WERI-Rb-1 (cell line): ENCODE measurements at regions not wholly inside any gene's neighbourhood (a gene's known extent, or its start where the extent isn't known, plus 50 kb on each side); places are given as distances from the start of the nearest gene placed in this dataset.

Experiments used
- DNase-seq: peaks from one replicate; pipeline ENCODE4 v3.0.0-alpha.2; 2020
- H3K27ac ChIP-seq: fragments of 250-450 bp; sonication (Bioruptor Pico); 2 replicates; pipeline ENCODE4 v1.5.1; 2020; ENCODE audit warnings: mild to moderate bottlenecking, moderate library complexity
- H3K27me3 ChIP-seq: fragments of 250-450 bp; sonication (Bioruptor Pico); 2 replicates; pipeline ENCODE4 v1.5.1; 2021; ENCODE audit warnings: mild to moderate bottlenecking, low read depth, moderate library complexity; ENCODE audit not compliant: insufficient read depth, severe bottlenecking
- H3K36me3 ChIP-seq: fragments of 250-450 bp; sonication (Bioruptor Pico); 2 replicates; pipeline ENCODE4 v1.5.1; 2020; ENCODE audit warnings: mild to moderate bottlenecking, moderate library complexity
- H3K4me3 ChIP-seq: 2 replicates; pipeline ENCODE4 v1.5.1; 2011; ENCODE audit warnings: low read depth, mild to moderate bottlenecking, control low read depth, low read length
- H3K9me3 ChIP-seq: fragments of 250-450 bp; sonication (Bioruptor Pico); 2 replicates; pipeline ENCODE4 v1.5.1; 2021; ENCODE audit warnings: mild to moderate bottlenecking, moderate library complexity; ENCODE audit not compliant: severe bottlenecking
- TF ChIP-seq, protein P1 (sequence below): IDR thresholded peaks from 2 replicates; pipeline ENCODE4 v1.5.1; 2011; ENCODE audit warnings: low read depth, mild to moderate bottlenecking, control low read depth, inconsistent platforms, low read length

DNA sequence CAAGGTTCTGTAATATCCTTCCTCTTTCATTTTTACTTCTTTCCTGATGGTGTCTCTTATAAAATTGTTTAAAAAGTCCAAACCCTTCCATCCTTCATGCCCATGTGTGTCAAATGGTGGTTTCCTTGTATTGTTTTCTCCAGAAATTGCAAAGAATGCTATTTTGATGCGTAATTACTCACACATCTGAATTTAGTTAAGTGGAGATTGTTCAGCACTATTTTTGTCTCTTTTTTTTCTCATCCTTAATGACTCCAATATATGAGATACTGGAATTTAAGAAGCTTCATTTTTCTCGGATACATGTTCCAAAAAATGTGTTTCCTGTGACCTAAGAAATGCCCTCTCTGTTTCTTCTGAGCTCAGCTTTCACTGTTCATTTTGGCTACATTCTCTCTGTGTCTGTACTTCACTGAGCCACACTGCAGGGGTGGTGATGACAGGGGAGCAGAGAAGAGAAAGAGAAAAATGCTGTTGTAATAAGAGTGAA, 799.8 kb downstream of the DIPK2A start:
- H3K27me3 ChIP-seq, result no peaks in the 10 kb centered on the region
- H3K36me3 ChIP-seq, result no peaks in the 10 kb centered on the region
- H3K9me3 ChIP-seq, result no peaks in the 10 kb centered on the region
- no peak overlapping the region for H3K27ac ChIP-seq
- H3K4me3 ChIP-seq, result no peak overlapping the region
- TF ChIP-seq, protein P1, sequence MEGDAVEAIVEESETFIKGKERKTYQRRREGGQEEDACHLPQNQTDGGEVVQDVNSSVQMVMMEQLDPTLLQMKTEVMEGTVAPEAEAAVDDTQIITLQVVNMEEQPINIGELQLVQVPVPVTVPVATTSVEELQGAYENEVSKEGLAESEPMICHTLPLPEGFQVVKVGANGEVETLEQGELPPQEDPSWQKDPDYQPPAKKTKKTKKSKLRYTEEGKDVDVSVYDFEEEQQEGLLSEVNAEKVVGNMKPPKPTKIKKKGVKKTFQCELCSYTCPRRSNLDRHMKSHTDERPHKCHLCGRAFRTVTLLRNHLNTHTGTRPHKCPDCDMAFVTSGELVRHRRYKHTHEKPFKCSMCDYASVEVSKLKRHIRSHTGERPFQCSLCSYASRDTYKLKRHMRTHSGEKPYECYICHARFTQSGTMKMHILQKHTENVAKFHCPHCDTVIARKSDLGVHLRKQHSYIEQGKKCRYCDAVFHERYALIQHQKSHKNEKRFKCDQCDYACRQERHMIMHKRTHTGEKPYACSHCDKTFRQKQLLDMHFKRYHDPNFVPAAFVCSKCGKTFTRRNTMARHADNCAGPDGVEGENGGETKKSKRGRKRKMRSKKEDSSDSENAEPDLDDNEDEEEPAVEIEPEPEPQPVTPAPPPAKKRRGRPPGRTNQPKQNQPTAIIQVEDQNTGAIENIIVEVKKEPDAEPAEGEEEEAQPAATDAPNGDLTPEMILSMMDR, result no peak
- no peak for DNase-seq

DNA sequence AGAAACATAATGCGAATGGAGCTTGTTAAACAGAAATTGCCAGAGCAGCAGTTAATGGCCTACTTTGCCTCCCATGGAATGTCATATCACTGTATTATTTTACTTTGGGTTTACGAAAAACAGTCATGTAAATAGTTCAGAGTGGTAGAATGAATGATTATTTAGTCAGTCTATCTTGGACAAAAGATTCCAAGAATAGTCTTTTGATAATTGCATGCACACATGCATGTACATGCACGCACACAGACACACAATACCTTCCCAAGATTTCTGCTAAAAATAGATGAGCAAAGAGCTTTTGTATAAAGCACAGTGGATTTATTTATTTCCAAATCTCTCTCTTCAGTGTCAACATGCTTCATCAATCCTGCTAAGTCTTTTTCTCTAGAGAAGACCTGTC, 800.7 kb downstream of the DIPK2A start:
- DNase-seq, result no peak
- Histone ChIP-seq H3K9me3 (no peaks in the 10 kb centered on the region), H3K27ac (no peak overlapping the region), H3K4me3 (no peak overlapping the region), H3K27me3 (no peaks in the 10 kb centered on the region), H3K36me3 (no peaks in the 10 kb centered on the region)
- TF ChIP-seq, protein P1, result no peak

DNA sequence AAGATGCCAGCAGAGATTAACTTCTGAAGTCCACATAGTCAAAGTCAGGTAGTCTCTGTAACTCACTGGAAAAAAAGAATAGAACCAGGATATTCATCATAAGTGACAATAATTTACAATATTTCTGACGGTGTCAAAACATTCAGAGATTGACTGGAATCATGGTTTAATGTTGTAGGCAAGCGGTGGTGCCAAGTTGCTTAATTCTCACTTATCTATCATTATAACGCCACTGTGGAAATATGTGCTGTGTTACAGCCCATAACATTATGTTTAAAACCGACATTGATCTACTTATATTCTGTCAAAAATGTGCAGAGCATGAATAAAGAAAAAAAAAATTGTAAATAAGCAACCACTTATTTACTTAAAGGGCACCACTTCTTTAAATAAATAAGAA, 801.7 kb downstream of the DIPK2A start:
- Histone ChIP-seq H3K27ac (no peak overlapping the region), H3K36me3 (no peaks in the 10 kb centered on the region), H3K27me3 (no peaks in the 10 kb centered on the region), H3K9me3 (no peaks in the 10 kb centered on the region), H3K4me3 (no peak overlapping the region)
- DNase-seq, result no peak
- TF ChIP-seq, protein P1, result no peak

DNA sequence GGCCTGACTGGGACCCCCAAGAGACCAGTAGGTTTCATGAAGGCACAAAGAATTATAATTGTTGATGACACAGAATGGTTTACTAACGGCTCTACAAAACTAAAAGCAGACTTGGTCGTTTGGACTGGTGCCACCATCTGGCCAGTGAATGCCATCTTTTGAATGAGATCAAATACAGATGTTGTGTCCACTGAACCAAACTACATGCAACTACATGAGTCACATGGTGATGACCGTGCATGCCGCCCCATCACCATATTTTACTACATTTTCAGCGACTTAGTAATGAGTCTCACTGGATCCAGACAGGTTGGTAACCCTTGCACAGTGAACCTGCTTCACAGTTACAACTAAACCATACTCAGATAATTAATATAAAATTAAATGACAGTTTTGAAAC, 803.3 kb downstream of the DIPK2A start:
- no peak for DNase-seq
- Histone ChIP-seq H3K27me3 (no peaks in the 10 kb centered on the region), H3K27ac (no peak overlapping the region), H3K4me3 (no peak overlapping the region), H3K36me3 (no peaks in the 10 kb centered on the region), H3K9me3 (no peaks in the 10 kb centered on the region)
- TF ChIP-seq, protein P1, result no peak

DNA sequence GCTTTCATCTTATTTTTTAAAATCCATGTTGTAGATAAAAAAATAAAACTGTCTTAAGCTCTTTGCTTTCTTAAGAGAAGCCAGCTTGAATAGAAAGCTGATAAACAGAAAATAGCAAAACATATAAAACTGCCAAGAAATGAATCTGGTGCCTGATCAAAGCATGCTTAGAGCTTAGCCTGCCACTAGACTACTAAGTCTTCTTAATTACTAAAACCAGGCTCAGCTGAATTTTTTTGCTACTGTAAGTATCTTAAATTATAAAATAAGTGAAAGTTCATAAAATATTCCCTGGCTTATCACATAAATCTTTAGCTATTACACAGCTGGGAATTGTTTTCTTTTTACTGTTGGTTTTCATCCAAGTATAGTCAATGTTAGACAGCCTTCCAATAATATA, 803.9 kb downstream of the DIPK2A start:
- H3K9me3 ChIP-seq, result no peaks in the 10 kb centered on the region

DNA sequence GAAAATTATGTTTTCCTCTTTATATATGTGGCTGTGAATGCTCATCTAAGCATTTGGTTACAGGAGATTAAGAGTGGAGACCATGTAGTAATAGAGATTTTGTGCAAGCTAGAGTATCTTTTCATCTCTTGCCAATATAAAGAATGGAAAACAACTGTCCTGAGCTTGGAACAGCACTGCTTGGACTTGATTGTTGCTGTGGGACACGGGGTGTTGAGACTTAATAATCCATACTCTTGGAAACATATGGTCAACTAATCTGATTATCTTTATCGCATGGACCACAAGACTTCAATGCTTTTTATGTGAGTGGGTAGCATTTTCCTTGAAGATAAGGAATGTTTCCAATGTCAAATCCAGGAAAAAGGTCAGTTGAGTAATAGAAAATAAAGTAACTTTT, 806.3 kb downstream of the DIPK2A start:
- H3K27me3 ChIP-seq, result no peaks in the 10 kb centered on the region
- DNase-seq, result peak; percentile 32
- H3K36me3 ChIP-seq, result no peaks in the 10 kb centered on the region
- TF ChIP-seq, protein P1, result no peak
- H3K27ac ChIP-seq, result no peak overlapping the region; the same call in 1 of the 2 replicates
- H3K4me3 ChIP-seq, result no peak overlapping the region
- H3K9me3 ChIP-seq, result no peaks in the 10 kb centered on the region

More for the DNA sequence above, 803.9 kb downstream of the DIPK2A start:
- TF ChIP-seq, protein P1, result no peak
- Histone ChIP-seq H3K27ac (no peak overlapping the region), H3K36me3 (no peaks in the 10 kb centered on the region), H3K4me3 (no peak overlapping the region), H3K27me3 (no peaks in the 10 kb centered on the region)
- no peak for DNase-seq
